ENCODE measurements at regions not wholly inside any gene's neighbourhood (a gene's known extent, or its start where the extent isn't known, plus 50 kb on each side); places are given as distances from the start of the nearest gene placed in this dataset.

GRCh38 chr3:165716592-165716991 lies 120.6 kb downstream of the BCHE start:
- no peak overlapping the region for H3K4me3 ChIP-seq (ENCODE audit: low read length)
- TF ChIP-seq, protein P1, sequence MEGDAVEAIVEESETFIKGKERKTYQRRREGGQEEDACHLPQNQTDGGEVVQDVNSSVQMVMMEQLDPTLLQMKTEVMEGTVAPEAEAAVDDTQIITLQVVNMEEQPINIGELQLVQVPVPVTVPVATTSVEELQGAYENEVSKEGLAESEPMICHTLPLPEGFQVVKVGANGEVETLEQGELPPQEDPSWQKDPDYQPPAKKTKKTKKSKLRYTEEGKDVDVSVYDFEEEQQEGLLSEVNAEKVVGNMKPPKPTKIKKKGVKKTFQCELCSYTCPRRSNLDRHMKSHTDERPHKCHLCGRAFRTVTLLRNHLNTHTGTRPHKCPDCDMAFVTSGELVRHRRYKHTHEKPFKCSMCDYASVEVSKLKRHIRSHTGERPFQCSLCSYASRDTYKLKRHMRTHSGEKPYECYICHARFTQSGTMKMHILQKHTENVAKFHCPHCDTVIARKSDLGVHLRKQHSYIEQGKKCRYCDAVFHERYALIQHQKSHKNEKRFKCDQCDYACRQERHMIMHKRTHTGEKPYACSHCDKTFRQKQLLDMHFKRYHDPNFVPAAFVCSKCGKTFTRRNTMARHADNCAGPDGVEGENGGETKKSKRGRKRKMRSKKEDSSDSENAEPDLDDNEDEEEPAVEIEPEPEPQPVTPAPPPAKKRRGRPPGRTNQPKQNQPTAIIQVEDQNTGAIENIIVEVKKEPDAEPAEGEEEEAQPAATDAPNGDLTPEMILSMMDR (conservative IDR thresholded peaks at IDR 0.05; ENCODE audit: low read depth, low read length) = no peak
- no peak for DNase-seq (ENCODE audit: low read depth)

DNA sequence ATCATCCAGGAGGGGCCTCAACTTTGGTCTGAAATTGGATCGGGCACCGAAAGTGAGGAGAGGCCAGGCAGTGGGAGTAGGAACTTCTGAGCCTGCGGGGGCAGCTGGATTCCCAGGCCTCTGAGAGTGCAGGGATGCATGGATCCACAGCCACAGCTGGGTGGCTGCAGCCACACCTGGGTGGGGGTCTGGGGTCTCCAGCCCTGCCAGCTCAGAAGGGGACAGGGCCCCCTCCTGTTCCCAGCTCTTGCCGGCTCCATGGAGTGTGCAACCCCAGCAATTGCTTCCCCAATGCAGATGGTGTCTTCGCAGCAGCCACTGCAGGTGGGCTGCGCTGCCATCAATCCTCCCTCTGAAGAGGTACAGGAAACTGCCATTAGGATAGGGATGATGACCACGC lies 123.7 kb downstream of the BCHE start:
- TF ChIP-seq, protein P1 (conservative IDR thresholded peaks at IDR 0.05; ENCODE audit: low read depth, low read length) = no peak
- no peak for DNase-seq (ENCODE audit: low read depth)

DNA sequence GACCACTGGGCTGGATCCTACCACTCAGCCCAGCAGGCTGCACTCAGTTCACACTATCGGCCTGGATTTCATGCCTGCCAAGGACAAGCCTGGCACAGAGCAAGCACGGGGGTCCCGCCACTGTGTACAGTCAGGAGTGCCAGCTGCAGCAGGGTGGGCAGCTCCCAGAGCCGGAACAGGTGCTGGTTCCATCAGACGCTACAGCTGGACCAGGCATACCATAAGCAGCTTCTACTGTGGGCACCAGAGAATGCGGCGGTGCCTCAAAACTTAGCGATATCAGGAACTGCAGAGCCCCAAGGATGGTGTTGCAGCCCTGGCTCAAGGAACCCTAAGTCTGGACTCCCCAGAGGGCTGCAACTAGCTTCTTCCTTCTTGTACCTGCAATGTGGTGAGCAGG lies 124.8 kb downstream of the BCHE start:
- TF ChIP-seq, protein P1 (conservative IDR thresholded peaks at IDR 0.05; ENCODE audit: low read depth, low read length) = no peak
- DNase-seq (ENCODE audit: low read depth) = no peak

More for the DNA sequence above, 123.7 kb downstream of the BCHE start:
- no peak overlapping the region for H3K4me3 ChIP-seq (ENCODE audit: low read length)

DNA sequence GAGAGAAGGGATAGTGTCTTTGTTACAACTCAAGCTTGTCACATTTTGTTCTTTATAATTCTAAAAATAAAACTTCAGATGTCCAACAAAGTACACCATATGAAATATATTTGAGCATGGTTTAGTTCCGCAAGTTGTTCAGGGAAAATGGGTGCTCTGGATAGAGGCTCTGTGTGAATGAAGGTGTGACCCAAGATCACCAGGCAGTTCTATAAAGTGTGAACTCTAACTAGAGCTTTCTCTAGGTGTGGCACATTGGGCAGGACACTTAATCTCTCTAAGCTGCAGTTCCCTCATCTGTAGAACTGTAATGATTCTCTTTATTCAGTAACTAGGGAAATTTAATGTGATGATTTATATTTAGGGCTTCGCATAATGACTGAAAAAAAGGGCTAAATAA lies 139.3 kb downstream of the BCHE start:
- TF ChIP-seq, protein P1 (conservative IDR thresholded peaks at IDR 0.05; ENCODE audit: low read depth, low read length) = no peak
- DNase-seq (ENCODE audit: low read depth) = no peak
- no peak overlapping the region for H3K4me3 ChIP-seq (ENCODE audit: low read length)

More for the DNA sequence above, 124.8 kb downstream of the BCHE start:
- H3K4me3 ChIP-seq (ENCODE audit: low read length) = no peak overlapping the region

DNA sequence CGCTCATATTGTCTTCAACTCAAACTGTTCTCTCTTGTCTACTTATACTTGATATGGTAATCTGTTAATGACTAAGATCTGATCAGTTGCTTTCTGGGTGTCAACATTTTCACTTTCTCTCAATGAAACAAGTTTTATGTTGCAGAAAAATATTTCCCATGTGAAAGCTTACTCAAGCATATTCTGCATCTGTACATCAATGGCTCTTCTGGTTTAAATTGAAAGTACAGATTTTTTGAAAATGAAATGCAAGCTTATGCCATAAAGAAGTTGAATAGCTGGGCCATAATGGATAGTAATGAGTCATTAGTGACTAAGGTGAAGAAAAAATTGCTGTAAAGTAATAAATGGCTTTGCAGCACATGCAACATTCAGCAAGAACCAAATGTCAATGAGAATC lies 140.7 kb downstream of the BCHE start:
- TF ChIP-seq, protein P1 (conservative IDR thresholded peaks at IDR 0.05; ENCODE audit: low read depth, low read length) = no peak
- no peak for DNase-seq (ENCODE audit: low read depth)
- H3K4me3 ChIP-seq (ENCODE audit: low read length) = no peak overlapping the region

DNA sequence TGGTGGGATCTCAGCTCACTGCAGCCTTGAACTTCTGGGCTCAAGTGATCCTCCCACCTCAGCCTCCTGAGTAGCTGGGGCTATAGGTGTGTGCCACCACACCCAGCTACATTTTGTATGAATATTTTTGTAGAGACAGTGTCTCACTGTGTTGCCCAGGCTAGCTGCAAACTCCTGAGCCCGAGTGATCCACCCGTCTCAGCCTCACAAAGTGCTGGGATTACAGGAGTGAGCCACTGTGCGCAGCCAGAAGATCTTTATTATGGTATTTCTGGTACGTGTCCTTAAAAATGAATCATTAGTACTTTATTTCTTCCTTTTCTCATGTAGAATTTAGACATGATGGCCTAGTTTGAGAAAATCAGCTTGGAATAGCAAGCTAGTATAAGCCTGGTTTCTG lies 153.3 kb downstream of the BCHE start:
- H3K4me3 ChIP-seq (ENCODE audit: low read length) = no peak overlapping the region
- DNase-seq (ENCODE audit: low read depth) = no peak
- TF ChIP-seq, protein P1 (conservative IDR thresholded peaks at IDR 0.05; ENCODE audit: low read depth, low read length) = no peak

DNA sequence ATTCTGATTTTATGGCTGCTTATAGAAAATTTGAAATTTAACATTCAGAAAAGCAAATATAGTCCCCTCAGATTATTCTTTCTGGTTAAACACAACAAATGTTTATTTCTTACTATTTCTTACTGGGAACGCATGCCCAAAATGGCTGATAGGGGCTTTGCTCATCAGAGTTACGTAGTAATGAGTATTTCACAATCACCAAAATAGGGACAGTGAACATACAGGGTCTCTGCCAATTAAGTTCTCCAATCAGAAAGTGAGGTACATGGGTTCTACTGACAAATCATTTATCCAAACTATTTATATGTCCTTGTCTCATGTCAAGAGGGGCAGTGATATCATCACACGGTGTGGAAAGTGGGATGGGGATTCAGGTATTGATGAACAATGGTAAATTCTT lies 154.5 kb downstream of the BCHE start:
- no peak overlapping the region for H3K4me3 ChIP-seq (ENCODE audit: low read length)
- DNase-seq (ENCODE audit: low read depth) = no peak
- TF ChIP-seq, protein P1 (conservative IDR thresholded peaks at IDR 0.05; ENCODE audit: low read depth, low read length) = no peak
